BJ (cell line): ENCODE measurements at regions not wholly inside any gene's neighbourhood (a gene's known extent, or its start where the extent isn't known, plus 50 kb on each side); places are given as distances from the start of the nearest gene placed in this dataset.

ENCODE experiments used
- CTCF ChIA-PET: fragments of 350-600 bp; formaldehyde crosslinking; extraction: SDS; loops from one replicate; lab custom pipeline; 2021; ENCODE audit warnings: antibody characterized with exemption, inconsistent platforms; lab: Yijun Ruan, JAX
- POLR2A ChIA-PET: fragments of 300-600 bp; sonication (Branson Sonifier 250); formaldehyde crosslinking; extraction: SDS; loops from one replicate; lab custom pipeline; 2021; ENCODE audit warnings: antibody characterized with exemption; lab: Charles Lee
- DNase-seq: peaks from one replicate; pipeline ENCODE4 v3.0.0-alpha.2; 2011; ENCODE audit warnings: low read depth
- H3K27me3 ChIP-seq: 2 replicates; pipeline ENCODE4 v1.6.0; 2011; ENCODE audit warnings: low read length; ENCODE audit not compliant: control insufficient read depth, insufficient read depth
- H3K36me3 ChIP-seq: 2 replicates; pipeline ENCODE4 v1.5.1; 2011; ENCODE audit warnings: low read length; ENCODE audit not compliant: control insufficient read depth, insufficient read depth
- H3K4me3 ChIP-seq: 2 replicates; pipeline ENCODE4 v1.5.1; 2011; ENCODE audit warnings: low read depth, mild to moderate bottlenecking, control low read depth, low read length
- CTCF ChIP-seq: IDR thresholded peaks from 2 replicates; pipeline ENCODE4 v1.5.1; 2011; ENCODE audit warnings: low read depth, mild to moderate bottlenecking, control low read depth, inconsistent platforms, low read length, moderate library complexity; ENCODE audit not compliant: insufficient read depth

GRCh38 chr4:24337451-24338190, 246.7 kb downstream of the DHX15 start:
- no peak for DNase-seq
- ChIA-PET POLR2A (no interaction called here), CTCF (interaction anchor here (0.6 kb wide), 1 partner anchor 82 kb away, joined by 3 read pairs; no protein-coding TSS in a partner anchor)
- no peak for TF ChIP-seq CTCF
- no peaks in the 10 kb centered on the region for H3K36me3 ChIP-seq
- H3K27me3 ChIP-seq = no peaks in the 10 kb centered on the region
- no peak overlapping the region for H3K4me3 ChIP-seq

GRCh38 chr4:24335616-24336015, 248.7 kb downstream of the DHX15 start:
- no peak overlapping the region for H3K4me3 ChIP-seq
- TF ChIP-seq CTCF = no peak
- H3K27me3 ChIP-seq = no peaks in the 10 kb centered on the region
- DNase-seq = no peak
- H3K36me3 ChIP-seq = no peaks in the 10 kb centered on the region
- POLR2A ChIA-PET = no interaction called here
- CTCF ChIA-PET = no interaction called here

GRCh38 chr4:24334906-24335305, 249.4 kb downstream of the DHX15 start:
- no peak for TF ChIP-seq CTCF
- ChIA-PET CTCF (no interaction called here), POLR2A (no interaction called here)
- no peaks in the 10 kb centered on the region for H3K27me3 ChIP-seq
- DNase-seq = no peak
- H3K36me3 ChIP-seq = no peaks in the 10 kb centered on the region
- H3K4me3 ChIP-seq = no peak overlapping the region

- Histone ChIP-seq H3K27me3 (no peaks in the 10 kb centered on the region), H3K36me3 (no peaks in the 10 kb centered on the region), H3K4me3 (no peak overlapping the region)
- POLR2A ChIA-PET = no interaction called here
- TF ChIP-seq CTCF = no peak
- CTCF ChIA-PET = no interaction called here
- no peak for DNase-seq
Observed at GRCh38 chr4:24330573-24330972, 253.8 kb downstream of the DHX15 start.

- ChIA-PET POLR2A (no interaction called here), CTCF (no interaction called here)
- no peaks in the 10 kb centered on the region for H3K27me3 ChIP-seq
- no peak for DNase-seq
- no peak for TF ChIP-seq CTCF
- no peak overlapping the region for H3K4me3 ChIP-seq
- H3K36me3 ChIP-seq = no peaks in the 10 kb centered on the region
Observed at GRCh38 chr4:24330172-24330571, 254.2 kb downstream of the DHX15 start.
